Superior temporal gyrus (tissue), 1 donor: ENCODE measurements at regions not wholly inside any gene's neighbourhood (a gene's known extent, or its start where the extent isn't known, plus 50 kb on each side); places are given as distances from the start of the nearest gene placed in this dataset.

ENCODE experiments used
- DNase-seq: peaks from one replicate; pipeline ENCODE4 v3.0.0-alpha.2; 2016; ENCODE audit errors: extremely low spot score

DNA sequence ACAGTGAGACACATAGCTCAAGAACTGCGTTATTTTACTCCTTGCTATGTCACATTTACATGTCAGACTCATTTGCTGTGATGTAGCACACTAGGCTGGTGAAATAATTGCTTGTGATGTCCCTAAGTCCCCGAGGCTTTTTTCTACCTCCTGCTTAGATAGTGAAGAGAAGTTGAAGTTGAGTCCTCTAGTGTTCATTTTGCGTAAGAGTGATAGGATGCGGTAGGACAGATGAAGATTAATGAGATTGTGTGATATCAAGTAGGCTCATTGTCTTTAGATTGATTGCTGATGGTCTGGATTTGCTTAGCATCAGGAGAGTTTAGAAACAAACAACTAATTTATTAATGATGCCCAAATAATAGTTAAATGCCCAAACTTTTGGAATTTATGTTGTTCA is 173.6 kb upstream of the NUDT6 start:
- DNase-seq, result no peak

DNA sequence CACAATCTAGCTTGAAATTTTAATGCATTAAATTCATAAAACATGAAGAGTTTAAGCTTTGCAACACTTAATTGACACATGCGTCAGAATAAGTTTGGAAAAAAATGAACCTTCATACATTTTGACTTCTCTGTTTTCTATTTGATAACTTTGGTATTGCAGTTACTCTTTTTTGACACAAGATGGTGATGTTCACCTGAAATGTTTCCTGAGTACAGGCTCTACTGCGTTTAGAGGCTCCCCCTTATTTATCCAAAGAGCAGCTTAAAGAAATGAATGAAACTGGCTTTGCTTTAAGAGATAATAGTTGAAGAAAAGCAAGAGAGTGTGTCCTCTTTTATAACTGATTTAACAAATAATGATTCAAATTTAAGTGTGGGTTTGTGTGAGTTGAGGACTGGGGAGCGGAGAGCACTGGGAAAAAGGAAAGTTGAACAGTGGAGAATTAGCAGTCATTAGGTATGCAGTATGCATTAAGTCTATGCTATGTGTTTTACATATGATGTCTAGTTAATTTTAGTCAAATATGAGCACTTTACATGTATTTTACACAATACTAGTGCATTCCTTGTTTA is 180.6 kb upstream of the NUDT6 start:
- peak; percentile 71 for DNase-seq

DNA sequence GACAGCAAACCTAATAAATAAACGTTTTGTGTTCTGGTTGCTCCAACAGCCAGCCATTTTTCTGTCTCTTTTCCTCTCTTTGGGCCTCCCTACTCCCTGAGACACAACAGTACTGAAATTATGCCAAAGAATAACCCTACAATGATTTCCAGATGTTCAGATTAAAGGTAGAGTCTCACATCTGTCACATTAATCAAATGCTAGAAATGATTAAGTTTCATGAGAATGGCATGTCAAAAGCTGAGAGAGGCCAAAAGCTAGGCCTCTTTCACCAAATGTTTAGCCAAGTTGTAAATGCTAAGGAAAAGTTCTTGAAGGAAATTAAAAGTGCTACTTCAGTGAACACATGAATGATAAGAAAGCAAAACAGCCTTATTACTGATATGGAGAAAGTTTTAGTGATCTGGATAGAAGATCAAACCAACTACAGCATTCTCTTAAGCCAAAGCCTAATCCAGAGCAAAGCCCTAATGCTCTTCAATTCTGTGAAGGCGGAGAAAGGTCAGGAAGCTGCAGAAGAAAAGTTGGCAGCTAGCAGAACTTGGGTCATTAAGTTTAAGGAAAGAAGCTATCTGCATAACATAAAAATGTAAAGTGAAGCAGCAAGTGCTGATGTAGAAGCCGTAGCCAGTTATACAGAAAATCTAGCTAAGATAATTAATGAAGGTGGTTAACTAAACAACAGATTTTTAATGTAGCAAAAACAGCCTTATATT is 182.1 kb upstream of the NUDT6 start:
- no peak for DNase-seq

DNA sequence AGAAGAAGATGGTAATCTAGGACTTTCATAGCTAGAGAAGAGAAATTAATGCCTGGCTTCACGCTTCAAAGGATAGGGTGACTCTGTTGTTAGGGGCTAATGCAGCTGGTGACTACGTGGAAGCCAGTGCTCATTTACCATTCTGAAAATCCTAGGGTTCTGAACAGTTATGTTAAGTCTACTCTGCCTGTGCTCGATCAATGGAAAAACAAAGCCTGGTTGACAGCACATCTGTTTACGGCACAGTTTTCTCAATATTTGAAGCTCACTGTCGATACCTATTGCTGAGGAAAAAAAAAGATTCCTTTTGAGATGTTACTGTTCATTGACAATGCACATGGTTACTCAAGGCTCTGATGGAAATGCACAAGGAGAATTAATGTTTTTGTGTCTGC is 182.6 kb upstream of the NUDT6 start:
- DNase-seq, result no peak

DNA sequence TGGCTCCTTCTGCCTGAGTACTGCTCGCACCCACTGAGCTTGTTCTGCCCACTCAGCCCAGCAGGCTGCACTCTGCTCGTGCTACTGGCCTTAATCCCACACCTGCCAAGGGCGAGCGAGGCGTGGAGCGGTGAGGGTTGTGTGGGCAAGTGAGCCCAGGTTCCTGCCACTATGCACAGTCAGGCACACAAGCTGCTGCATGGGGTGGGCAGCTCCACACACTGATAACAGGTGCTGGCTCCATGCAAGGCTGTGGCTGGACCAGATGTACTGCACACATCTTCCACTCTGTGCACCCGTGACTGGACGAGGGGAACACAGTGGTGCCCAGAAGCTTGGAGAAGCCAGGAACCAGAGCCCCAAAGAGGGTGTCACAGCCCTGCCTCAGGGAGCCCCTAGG is 184.3 kb upstream of the NUDT6 start:
- DNase-seq, result no peak

DNA sequence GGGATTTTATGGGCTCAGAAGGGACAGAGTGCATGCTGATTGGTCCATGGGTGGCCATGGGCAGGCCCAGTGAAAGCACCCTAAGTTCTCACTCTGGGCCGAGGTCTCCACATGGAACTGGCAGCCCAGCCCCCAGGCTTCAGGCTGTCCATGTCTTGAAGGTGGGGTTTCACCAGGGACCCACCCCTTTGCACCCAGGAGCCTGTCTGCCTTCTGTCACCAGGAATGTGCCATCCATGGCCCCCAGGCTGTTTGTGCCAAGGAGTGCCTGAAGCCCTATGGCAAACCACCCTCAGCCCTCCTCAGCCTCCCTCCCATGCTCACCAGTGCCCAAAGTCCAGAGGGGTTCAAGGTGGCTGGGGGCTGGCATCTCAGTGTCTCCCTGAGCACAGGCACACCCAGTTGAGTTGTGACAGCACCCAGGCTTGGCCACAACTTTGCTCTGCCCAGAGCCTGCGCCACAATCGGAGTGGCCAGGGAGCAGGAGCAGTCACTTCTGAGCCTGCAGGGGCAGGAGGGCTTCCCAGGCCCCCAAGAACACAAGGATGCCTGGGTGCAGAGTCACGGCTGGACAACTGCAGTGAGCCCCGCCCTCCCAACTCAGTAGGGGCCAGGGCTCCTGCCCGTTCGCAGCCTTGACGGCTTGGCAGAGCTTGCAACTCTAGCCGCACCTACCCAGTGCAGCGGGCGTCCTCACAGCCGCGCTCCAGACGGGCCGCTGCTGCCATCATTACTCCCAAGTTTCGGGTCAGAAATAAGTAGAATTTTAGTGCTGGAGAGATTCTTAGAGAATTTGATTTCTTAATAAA is 185.3 kb upstream of the NUDT6 start:
- no peak for DNase-seq

DNA sequence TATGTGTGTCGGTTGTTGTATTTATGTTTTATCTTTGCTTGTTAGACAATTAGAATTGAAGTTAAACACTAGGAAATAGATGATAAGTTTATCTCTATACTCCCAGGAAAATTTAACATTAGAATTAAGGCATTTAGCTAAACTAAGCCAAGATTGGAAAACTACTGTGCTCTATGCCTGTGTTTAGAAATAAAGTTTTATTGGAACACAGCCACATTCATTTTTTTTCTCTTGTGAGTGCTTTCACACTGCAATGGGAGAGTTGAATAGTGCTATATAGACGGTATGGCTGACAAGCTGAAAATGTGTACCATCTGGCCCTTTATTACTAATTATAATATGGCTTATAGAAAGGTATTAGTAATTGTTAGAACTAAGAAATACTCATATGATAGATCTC is 186.7 kb upstream of the NUDT6 start:
- DNase-seq, result no peak

DNA sequence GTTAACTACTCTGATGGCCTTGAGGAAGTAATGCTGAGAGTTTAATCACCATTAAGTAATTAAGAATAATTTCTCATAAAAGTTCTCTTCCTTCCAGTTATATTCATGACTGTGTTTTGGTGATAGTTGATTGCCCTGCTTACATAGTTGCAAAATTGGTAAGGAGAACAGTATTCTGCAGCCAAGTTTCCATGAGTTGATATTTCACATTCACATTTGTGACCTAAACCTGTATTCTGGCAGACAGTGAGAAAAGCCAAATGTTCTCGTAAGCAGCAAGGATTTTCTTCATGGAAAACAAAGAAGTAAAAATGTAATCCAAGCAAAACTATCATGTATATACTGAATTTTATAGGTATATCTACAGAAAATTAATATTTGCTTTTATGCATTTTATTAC is 187.8 kb upstream of the NUDT6 start:
- no peak for DNase-seq

DNA sequence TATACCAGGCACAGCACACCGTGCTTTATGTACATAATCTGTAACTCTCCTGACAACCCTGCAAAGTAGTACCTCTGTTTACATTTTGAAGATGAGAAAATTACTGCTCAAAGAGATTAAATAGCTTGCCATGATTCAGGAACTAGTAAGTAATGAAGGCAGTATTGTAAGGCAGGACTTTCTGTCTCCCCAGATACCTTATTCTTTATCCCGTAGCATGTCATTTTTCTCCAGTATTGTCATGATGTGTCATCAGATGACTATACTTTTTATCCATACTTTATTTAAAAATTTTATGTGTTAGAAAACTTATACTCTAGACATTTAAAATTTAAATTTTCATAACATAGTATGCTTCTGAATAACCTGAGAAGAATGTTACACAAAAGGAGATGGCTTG is 188.3 kb upstream of the NUDT6 start:
- no peak for DNase-seq

DNA sequence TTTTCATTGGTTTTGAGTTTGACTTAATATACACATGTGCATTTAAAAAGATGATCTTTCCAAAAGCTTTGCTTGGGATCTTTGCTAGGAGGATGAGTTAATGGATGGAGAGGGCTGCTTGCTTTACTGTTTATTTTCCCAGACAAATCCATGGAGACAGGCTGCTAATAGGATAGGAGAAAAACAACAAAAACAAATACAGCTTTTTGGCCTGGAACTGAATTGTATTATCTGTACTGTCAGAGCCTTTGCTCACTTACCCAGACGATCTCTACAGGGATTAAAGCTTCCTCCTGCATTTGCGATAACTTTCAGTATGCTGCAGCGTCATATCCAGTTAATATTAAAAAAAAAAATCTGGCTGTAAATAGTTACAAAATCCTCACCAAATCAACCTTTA is 190.8 kb upstream of the NUDT6 start:
- DNase-seq, result no peak

DNA sequence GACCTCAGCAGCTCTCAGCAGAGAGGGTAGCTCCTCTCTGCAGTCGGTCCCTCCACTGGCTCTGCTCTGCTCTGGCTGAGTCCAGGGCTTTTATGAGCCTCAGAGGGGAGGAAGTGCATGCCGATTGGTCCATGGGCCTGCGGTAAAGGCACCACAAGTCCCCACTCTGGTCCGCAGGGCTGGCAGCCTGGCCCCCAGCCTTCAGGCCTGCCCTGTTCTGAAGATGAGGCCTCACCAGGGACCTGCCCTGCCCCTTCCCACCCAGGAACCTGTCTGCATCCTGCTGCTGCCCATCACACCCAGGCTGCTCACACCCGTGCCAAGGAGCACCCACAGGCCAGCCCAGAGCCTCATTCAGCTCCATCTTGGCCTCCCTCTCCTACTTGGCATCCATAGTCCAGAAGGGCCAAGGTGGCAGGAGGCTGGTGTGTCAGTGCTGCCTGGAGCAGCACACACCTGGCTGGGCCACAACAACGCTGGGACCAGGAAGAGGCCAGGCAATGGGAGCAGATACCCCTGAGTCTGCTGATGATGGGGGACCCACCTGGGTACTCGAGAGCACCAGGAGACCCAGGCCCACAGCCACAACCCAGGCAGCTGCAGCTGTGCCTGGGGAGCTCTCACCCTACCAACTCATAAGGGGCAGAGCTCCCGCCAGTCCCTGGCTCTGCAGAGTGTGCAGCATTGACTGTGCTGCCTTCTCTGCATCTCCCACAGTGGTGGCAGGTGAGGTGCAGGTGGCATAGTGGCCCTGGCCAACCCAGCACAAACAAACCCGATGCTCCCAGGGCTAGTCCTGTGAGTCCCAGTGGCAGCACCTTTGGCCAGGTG is 191.9 kb upstream of the NUDT6 start:
- DNase-seq, result no peak

DNA sequence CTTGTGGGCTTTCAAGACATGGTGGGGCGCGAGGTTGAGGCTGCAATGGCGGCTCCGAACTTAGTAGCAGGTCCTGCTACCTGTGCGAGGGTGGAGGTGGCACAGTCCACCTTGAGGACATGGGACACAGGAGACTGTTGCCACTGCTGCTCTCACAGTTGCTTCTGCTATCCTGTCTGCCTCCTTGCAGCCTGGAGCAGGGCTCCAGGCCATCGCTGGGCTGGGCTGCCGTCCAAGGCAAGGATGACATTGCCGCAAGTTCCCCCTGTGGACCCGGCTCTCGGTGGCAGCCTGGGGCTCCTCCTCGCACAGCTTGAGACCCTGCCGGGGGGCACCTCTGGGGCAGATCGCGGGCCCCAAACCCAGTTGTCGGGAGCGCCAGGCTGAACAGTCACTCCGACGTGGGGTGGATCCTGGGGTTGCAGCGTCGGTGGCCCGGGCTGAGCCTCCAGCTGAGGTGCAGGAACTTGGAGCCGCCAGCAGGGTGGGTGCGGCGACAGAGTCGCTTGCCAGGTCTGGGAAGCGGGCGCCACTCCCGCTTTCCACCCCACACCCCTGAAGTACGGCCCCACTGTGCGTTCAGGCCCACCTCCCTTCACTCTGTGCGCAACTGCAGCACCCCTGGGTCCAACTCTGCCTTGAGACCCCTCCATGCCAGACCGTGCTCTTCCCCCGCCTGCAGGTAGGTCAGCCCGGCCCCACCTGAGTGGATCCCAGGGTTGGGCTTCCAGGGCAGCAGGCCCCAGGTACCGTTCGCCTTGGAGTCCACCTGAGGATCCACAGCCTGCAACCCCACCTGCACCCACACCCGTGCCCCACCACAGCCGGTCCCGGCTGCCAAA is 192.7 kb upstream of the NUDT6 start:
- DNase-seq, result no peak

DNA sequence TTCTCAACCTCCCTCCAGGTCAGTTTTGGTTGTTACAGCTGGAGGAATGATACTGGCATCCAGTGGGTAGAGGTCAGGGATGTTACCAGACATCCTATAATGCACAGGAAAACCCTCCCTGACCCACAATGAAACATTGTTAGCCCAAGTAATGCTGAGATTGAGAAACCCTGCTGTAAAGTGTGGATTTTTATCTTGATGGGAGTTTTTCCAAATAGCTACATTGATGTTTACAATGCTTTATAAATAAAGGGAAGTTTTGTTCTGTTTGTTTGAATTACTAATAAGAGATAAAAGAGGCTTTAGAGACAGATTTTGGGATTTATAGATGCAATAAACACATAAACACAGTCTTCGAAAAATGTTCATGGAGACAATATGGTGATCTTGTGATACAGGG is 194.0 kb upstream of the NUDT6 start:
- no peak for DNase-seq

DNA sequence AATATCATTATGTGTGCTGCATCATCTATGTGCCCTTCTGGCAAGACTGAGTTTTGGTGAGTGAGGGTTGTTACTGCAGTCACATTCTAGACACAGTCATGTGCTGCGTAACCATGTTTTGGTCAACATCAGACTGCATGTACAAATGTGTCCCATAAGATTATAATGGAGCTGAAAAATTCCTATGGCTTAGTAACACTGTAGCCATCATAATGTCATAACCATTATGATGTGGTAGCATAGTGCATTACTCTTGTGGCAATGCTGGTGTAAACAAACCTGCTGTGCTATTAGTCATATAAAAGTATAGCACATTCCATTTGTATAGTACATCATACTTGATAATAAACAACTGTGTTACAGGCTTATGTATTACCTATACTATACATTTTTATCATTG is 198.1 kb upstream of the NUDT6 start:
- no peak for DNase-seq

DNA sequence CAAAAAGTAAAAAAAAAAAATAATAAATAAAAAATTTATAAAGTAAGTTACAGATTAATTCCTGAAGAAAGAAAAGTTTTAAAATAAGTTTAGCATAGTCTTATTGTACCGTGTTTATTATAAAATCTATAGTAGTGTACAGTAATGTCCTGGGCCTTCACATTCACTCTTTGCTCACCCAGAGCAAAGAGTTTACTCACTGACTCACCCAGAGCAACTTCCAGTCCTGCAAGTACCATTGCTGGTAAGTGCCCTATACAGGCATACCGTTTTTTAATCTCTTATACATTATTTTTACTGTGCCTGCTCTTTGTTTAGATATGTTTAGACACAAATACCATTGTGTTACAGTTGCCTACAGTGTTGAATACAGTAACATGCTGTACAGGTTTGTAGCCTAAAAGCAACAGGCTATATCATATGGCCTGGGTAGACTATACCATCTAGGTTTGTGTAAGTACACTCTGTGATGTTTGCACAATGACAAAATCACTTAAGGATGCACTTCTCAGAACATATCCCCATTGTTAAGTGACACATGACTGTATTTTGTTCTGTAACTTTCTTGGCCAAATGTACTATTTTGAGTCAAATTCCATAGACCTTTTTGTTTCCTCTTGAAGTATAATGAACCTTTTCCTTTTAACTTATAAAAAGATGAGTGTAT is 199.0 kb upstream of the NUDT6 start:
- DNase-seq, result no peak

DNA sequence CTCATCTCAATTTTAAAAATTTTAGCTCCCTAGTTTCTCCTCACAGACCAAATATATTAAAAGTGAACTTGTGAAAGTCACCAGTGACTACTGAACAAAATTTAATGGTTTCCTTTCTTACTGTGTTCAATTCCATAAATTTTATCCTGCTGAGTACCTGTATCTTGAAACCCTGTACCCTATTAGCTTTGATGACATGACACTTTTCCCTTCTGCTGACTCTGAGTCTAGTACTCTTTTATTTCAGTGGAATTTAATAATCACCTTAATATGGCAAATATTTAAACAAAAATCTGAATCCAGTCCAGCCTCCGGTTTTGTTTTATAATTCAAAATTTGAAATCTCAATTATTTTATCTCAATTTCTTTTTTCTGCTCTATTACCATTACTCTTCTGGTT is 203.1 kb upstream of the NUDT6 start:
- DNase-seq, result no peak

DNA sequence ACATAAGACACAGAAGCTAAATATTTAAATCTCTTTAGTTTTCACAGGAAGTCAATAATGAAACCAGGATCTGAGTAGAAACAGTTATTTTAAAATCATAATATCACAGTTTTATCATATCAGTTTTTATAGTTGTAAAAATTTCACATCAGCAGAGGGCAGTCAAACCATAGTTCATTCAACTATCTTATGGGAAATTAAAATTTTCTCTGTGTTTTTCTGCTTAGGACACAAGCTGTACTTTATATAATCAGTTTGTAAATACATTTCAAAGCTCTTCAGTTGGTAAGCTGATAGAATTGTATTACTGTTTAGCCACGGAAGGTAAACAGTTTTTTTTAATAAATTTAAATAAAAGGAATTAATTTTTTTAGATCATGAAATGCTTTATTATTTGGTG is 204.8 kb upstream of the NUDT6 start:
- DNase-seq, result peak; percentile 44

DNA sequence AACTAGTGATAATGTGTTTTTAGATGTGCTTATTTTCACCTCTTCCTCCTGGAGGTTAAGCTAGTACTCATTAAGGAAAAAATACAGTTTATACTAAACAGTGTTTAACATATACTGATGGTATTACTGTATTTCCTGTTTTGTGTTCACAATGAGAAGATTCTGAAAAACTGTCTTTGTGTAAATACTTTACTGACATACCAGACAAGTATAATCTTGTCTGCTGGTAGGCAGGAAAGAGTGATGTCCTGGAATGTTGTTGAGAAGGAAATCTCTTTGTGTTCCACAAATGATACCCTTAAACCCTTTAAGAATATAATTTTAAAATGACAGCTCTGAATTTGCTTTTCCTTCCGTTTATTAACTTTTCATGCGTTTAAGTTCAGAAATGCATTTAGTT is 205.5 kb upstream of the NUDT6 start:
- DNase-seq, result no peak

DNA sequence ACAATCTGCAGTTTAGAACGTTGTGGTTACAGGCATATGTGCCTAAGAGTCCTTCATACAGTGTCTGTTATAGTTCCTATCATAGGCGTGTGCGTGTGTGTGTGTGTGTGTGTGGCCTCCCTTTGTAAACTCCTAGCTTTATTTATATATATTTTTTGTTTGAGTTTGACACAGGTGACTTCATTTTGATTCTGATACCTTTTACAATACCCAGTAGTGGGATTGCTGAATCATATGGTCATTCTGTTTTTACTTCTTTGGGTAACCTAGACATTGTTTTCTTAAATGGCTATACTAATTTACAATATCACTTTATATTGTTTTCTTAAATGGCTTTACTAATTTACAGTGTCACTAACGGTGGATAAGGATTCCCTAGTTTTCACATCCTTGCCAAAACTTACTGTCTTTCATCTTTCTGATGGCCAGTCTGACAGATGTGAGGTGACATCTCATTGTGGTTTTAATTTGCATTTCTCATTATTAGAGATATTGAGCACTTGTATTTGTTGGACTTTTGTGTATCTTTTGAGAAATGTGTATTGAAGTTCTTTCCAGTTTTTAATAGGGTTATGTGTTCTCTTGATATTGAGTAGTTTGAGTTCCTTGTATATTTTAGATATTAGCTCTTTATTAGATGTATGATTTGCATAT is 211.1 kb upstream of the NUDT6 start:
- DNase-seq, result no peak

DNA sequence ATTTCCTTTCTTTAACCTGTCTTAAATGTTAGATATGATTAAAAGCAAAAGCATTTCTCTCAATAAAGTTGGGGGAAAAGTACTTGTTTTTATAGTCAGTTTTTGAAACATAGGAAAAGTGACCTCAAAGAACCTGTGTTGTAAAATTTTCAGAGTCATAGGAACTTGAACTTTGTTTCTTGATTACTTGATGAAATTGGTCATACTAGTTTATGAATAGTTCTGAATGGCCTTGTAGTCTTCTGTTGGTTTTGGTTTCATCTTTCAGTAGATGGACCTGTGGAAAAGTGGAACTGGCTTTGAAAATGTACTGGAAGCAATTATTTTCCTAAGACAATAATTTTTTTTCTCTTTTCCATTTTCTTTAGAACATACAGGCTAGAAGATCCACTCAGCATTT is 222.2 kb upstream of the NUDT6 start:
- DNase-seq, result no peak
